HepG2 (cell line): ENCODE measurements at regions not wholly inside any gene's neighbourhood (a gene's known extent, or its start where the extent isn't known, plus 50 kb on each side); places are given as distances from the start of the nearest gene placed in this dataset.

Experiments
- BRCA1 ChIP-seq: sonication (generic); formaldehyde crosslinking; IDR thresholded peaks from 2 replicates; pipeline ENCODE4 v1.4.0; 2020; ENCODE audit warnings: missing genetic modification reagents
- BRD4 ChIP-seq: sonication (generic); formaldehyde crosslinking; IDR thresholded peaks from 2 replicates; pipeline ENCODE4 v1.4.0; 2020; ENCODE audit warnings: missing genetic modification reagents
- PHF8 ChIP-seq: sonication (generic); formaldehyde crosslinking; IDR thresholded peaks from 2 replicates; pipeline ENCODE4 v1.5.0; 2020; ENCODE audit warnings: missing genetic modification reagents
- PRMT3 ChIP-seq: sonication (generic); formaldehyde crosslinking; IDR thresholded peaks from 2 replicates; pipeline ENCODE4 v1.8.1; 2022; ENCODE audit warnings: low read depth, mild to moderate bottlenecking, moderate library complexity, missing genetic modification reagents, borderline replicate concordance
- RXRB ChIP-seq: IDR thresholded peaks from 2 replicates; pipeline ENCODE4 v1.6.1; 2016; ENCODE audit warnings: borderline replicate concordance, missing genetic modification reagents, missing compliant biosample characterization
- ZNF34 ChIP-seq: sonication (generic); formaldehyde crosslinking; IDR thresholded peaks from 2 replicates; pipeline ENCODE4 v1.4.0; 2020; ENCODE audit warnings: mild to moderate bottlenecking, missing genetic modification reagents, borderline replicate concordance
- ZNF367 ChIP-seq: sonication (generic); formaldehyde crosslinking; IDR thresholded peaks from 2 replicates; pipeline ENCODE4 v1.4.0; 2020; ENCODE audit warnings: missing genetic modification reagents, borderline replicate concordance
- ZNF460 ChIP-seq: sonication (generic); formaldehyde crosslinking; IDR thresholded peaks from 2 replicates; pipeline ENCODE4 v1.5.1; 2020; ENCODE audit warnings: missing genetic modification reagents, mild to moderate bottlenecking, borderline replicate concordance
- TF ChIP-seq, protein P1 (sequence below): IDR thresholded peaks from 2 replicates; pipeline ENCODE4 v1.4.0; 2020; ENCODE audit warnings: mild to moderate bottlenecking, missing genetic modification reagents
- TF ChIP-seq, protein P2 (sequence below): IDR thresholded peaks from 2 replicates; pipeline ENCODE4 v1.6.1; 2016; ENCODE audit warnings: mild to moderate bottlenecking
- TF ChIP-seq, protein P3 (sequence below): sonication (generic); formaldehyde crosslinking; IDR thresholded peaks from 2 replicates; pipeline ENCODE4 v1.5.1; 2020; ENCODE audit warnings: mild to moderate bottlenecking, moderate library complexity, missing genetic modification reagents
- TF ChIP-seq, protein P4 (sequence below): sonication (generic); formaldehyde crosslinking; IDR thresholded peaks from 2 replicates; pipeline ENCODE4 v1.4.0; 2020; ENCODE audit warnings: missing genetic modification reagents
- TF ChIP-seq, protein P5 (sequence below): sonication (generic); formaldehyde crosslinking; IDR thresholded peaks from 2 replicates; pipeline ENCODE4 v1.8.1; 2023; ENCODE audit warnings: mild to moderate bottlenecking, missing genetic modification reagents
- TF ChIP-seq, protein P6 (sequence below): sonication (generic); formaldehyde crosslinking; IDR thresholded peaks from 2 replicates; pipeline ENCODE4 v1.4.0; 2020; ENCODE audit warnings: mild to moderate bottlenecking, missing genetic modification reagents
- TF ChIP-seq, protein P7 (sequence below): sonication (generic); formaldehyde crosslinking; IDR thresholded peaks from 2 replicates; pipeline ENCODE4 v1.4.0; 2020; ENCODE audit warnings: mild to moderate bottlenecking, missing genetic modification reagents

DNA sequence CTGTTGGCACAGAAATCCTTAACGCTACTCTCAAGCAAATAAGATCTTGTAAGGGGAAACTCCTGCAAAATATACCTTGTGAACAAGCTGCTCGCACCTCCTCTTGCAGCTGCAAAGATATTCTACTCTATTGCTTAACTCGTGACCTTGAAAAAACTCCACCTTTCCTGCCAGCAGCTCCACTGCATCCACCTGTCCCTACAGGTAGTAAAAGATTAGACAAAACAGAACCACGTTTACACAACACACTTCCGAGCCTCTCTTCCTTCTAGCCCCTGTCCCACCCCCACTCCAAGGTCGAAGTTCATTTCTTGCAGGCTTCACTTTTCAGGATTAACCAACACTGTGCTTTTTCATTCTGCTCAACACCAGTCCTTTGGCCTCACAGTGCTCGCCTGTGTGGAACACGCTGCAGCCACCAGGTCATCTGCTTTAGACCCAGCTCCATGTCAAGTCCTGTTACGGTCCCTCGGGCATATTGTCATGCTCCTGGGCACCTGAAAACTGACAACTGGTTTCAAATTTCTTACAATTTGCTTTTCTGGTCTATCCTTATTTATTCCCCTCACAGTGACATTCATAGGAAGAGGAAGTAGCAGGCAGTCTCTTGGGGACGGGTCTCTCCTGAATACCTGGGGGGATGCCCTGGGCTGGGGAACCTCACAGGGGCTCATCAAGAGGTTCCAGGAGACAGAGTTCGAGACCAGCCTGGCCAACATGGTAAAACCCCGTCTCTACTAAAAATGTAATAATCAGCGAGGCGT is 165.8 kb upstream of the KLF14 start (continued):
- TF ChIP-seq, protein P1, sequence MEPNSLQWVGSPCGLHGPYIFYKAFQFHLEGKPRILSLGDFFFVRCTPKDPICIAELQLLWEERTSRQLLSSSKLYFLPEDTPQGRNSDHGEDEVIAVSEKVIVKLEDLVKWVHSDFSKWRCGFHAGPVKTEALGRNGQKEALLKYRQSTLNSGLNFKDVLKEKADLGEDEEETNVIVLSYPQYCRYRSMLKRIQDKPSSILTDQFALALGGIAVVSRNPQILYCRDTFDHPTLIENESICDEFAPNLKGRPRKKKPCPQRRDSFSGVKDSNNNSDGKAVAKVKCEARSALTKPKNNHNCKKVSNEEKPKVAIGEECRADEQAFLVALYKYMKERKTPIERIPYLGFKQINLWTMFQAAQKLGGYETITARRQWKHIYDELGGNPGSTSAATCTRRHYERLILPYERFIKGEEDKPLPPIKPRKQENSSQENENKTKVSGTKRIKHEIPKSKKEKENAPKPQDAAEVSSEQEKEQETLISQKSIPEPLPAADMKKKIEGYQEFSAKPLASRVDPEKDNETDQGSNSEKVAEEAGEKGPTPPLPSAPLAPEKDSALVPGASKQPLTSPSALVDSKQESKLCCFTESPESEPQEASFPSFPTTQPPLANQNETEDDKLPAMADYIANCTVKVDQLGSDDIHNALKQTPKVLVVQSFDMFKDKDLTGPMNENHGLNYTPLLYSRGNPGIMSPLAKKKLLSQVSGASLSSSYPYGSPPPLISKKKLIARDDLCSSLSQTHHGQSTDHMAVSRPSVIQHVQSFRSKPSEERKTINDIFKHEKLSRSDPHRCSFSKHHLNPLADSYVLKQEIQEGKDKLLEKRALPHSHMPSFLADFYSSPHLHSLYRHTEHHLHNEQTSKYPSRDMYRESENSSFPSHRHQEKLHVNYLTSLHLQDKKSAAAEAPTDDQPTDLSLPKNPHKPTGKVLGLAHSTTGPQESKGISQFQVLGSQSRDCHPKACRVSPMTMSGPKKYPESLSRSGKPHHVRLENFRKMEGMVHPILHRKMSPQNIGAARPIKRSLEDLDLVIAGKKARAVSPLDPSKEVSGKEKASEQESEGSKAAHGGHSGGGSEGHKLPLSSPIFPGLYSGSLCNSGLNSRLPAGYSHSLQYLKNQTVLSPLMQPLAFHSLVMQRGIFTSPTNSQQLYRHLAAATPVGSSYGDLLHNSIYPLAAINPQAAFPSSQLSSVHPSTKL (CRISPR knock-in tag) = peak; percentile 97
- TF ChIP-seq BRCA1 (CRISPR knock-in tag) = 0 out of 2 replicates have a peak, but pooled peaks have one; percentile 67
- TF ChIP-seq, protein P2, sequence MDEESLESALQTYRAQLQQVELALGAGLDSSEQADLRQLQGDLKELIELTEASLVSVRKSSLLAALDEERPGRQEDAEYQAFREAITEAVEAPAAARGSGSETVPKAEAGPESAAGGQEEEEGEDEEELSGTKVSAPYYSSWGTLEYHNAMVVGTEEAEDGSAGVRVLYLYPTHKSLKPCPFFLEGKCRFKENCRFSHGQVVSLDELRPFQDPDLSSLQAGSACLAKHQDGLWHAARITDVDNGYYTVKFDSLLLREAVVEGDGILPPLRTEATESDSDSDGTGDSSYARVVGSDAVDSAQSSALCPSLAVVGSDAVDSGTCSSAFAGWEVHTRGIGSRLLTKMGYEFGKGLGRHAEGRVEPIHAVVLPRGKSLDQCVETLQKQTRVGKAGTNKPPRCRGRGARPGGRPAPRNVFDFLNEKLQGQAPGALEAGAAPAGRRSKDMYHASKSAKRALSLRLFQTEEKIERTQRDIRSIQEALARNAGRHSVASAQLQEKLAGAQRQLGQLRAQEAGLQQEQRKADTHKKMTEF (CRISPR knock-in tag) = peak; percentile 94
- TF ChIP-seq, protein P3, sequence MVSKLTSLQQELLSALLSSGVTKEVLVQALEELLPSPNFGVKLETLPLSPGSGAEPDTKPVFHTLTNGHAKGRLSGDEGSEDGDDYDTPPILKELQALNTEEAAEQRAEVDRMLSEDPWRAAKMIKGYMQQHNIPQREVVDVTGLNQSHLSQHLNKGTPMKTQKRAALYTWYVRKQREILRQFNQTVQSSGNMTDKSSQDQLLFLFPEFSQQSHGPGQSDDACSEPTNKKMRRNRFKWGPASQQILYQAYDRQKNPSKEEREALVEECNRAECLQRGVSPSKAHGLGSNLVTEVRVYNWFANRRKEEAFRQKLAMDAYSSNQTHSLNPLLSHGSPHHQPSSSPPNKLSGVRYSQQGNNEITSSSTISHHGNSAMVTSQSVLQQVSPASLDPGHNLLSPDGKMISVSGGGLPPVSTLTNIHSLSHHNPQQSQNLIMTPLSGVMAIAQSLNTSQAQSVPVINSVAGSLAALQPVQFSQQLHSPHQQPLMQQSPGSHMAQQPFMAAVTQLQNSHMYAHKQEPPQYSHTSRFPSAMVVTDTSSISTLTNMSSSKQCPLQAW = peak; percentile 93
- TF ChIP-seq, protein P4, sequence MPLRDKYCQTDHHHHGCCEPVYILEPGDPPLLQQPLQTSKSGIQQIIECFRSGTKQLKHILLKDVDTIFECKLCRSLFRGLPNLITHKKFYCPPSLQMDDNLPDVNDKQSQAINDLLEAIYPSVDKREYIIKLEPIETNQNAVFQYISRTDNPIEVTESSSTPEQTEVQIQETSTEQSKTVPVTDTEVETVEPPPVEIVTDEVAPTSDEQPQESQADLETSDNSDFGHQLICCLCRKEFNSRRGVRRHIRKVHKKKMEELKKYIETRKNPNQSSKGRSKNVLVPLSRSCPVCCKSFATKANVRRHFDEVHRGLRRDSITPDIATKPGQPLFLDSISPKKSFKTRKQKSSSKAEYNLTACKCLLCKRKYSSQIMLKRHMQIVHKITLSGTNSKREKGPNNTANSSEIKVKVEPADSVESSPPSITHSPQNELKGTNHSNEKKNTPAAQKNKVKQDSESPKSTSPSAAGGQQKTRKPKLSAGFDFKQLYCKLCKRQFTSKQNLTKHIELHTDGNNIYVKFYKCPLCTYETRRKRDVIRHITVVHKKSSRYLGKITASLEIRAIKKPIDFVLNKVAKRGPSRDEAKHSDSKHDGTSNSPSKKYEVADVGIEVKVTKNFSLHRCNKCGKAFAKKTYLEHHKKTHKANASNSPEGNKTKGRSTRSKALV = peak; percentile 89
- TF ChIP-seq, protein P5, sequence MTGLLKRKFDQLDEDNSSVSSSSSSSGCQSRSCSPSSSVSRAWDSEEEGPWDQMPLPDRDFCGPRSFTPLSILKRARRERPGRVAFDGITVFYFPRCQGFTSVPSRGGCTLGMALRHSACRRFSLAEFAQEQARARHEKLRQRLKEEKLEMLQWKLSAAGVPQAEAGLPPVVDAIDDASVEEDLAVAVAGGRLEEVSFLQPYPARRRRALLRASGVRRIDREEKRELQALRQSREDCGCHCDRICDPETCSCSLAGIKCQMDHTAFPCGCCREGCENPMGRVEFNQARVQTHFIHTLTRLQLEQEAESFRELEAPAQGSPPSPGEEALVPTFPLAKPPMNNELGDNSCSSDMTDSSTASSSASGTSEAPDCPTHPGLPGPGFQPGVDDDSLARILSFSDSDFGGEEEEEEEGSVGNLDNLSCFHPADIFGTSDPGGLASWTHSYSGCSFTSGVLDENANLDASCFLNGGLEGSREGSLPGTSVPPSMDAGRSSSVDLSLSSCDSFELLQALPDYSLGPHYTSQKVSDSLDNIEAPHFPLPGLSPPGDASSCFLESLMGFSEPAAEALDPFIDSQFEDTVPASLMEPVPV = no peak
- peak; percentile 72; the same call in 1 of the 2 replicates for TF ChIP-seq BRD4 (CRISPR knock-in tag)
- no peak for TF ChIP-seq PHF8 (CRISPR knock-in tag)
- TF ChIP-seq ZNF367 (CRISPR knock-in tag) = no peak
- TF ChIP-seq RXRB (CRISPR knock-in tag) = peak; percentile 92
- TF ChIP-seq ZNF460 (CRISPR knock-in tag) = peak; percentile 67; the same call in 1 of the 2 replicates
- no peak for TF ChIP-seq ZNF34 (CRISPR knock-in tag)
- TF ChIP-seq, protein P6, sequence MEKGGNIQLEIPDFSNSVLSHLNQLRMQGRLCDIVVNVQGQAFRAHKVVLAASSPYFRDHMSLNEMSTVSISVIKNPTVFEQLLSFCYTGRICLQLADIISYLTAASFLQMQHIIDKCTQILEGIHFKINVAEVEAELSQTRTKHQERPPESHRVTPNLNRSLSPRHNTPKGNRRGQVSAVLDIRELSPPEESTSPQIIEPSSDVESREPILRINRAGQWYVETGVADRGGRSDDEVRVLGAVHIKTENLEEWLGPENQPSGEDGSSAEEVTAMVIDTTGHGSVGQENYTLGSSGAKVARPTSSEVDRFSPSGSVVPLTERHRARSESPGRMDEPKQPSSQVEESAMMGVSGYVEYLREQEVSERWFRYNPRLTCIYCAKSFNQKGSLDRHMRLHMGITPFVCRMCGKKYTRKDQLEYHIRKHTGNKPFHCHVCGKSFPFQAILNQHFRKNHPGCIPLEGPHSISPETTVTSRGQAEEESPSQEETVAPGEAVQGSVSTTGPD (CRISPR knock-in tag) = no peak; the same call in 1 of the 2 replicates
- TF ChIP-seq, protein P7, sequence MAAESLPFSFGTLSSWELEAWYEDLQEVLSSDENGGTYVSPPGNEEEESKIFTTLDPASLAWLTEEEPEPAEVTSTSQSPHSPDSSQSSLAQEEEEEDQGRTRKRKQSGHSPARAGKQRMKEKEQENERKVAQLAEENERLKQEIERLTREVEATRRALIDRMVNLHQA (CRISPR knock-in tag) = no peak
- TF ChIP-seq PRMT3 (CRISPR knock-in tag) = no peak
